HepG2 (cell line): ENCODE measurements at regions not wholly inside any gene's neighbourhood (a gene's known extent, or its start where the extent isn't known, plus 50 kb on each side); places are given as distances from the start of the nearest gene placed in this dataset.

Source experiments
- ATAC-seq: fragments of 200-7000 bp; cut with Tn5 transposase; 3 replicates; pipeline ENCODE4 v1.9.1; 2020; ENCODE audit warnings: mild to moderate bottlenecking, moderate library complexity
- BruUV-seq: library from RNA; stranded (reverse); fragments of 400-500 nt; replicated peaks from 2 replicates; lab custom pipeline; 2021; lab: Mats Ljungman, UMichigan
- CTCF ChIA-PET: fragments of 300-600 bp; formaldehyde crosslinking; extraction: SDS; loops from one replicate; lab custom pipeline; 2021; ENCODE audit warnings: low total read pairs, inconsistent platforms, low intra/inter-chr PET ratio; lab: Yijun Ruan, JAX
- POLR2A ChIA-PET: fragments of 350-600 bp; sonication (Branson Sonifier 250); formaldehyde crosslinking; loops from one replicate; lab custom pipeline; 2020; ENCODE audit warnings: antibody characterized with exemption, inconsistent platforms; lab: Yijun Ruan, JAX
- DNase-seq: peaks from one replicate; pipeline ENCODE4 v3.0.0-alpha.2; 2015; ENCODE audit warnings: low spot score
- FAIRE-seq: peaks from 3 replicates; lab custom pipeline; 2011; peaks lifted over from hg19 to GRCh38; lab: Jason Lieb, UNC
- H2AFZ ChIP-seq: one replicate; pipeline ENCODE4 v1.6.1; 2011; ENCODE audit warnings: low read length, inconsistent platforms
- H3K27ac ChIP-seq: fragments of 300-600 bp; 3 replicates; pipeline ENCODE4 v1.8.0; 2011; ENCODE audit warnings: mixed run types, mild to moderate bottlenecking, mixed read lengths, low read length, inconsistent platforms; ENCODE audit not compliant: insufficient read depth; ENCODE audit errors: extremely low read length
- H3K27me3 ChIP-seq, 2 experiments: fragments of 200-600 bp in 1 of 2; 2 replicates in 1 of 2; 3 replicates in 1 of 2; pipeline versions ENCODE4 v1.6.0 to v1.8.0; 2011; ENCODE audit warnings: low read length in 2 of 2, mild to moderate bottlenecking in 2 of 2, moderate library complexity in 2 of 2, inconsistent platforms in 1 of 2; ENCODE audit not compliant: insufficient read depth in 2 of 2, control insufficient read depth in 1 of 2
- H3K36me3 ChIP-seq, 2 experiments: fragments of 200-600 bp in 1 of 2; replicated peaks in 1 of 2; 2 replicates in 1 of 2; 3 replicates in 1 of 2; pipeline versions ENCODE4 v1.5.1 to v1.8.0; 2011; ENCODE audit warnings: low read length in 2 of 2, inconsistent platforms in 1 of 2; ENCODE audit not compliant: insufficient read depth in 2 of 2, control insufficient read depth in 1 of 2
- H3K4me1 ChIP-seq: 2 replicates; pipeline ENCODE4 v1.5.1; 2012; ENCODE audit warnings: low read length, inconsistent platforms; ENCODE audit not compliant: insufficient read depth
- H3K4me2 ChIP-seq: 2 replicates; pipeline ENCODE4 v1.6.0; 2011; ENCODE audit warnings: low read depth, low read length, inconsistent platforms
- H3K4me3 ChIP-seq, 3 experiments: fragments of 200-600 bp in 1 of 3; sonication (generic), shearing (Covaris generic) in 1 of 3; replicated peaks in 1 of 3; 2 replicates each; pipeline ENCODE4 v1.5.1; 2011 to 2016; ENCODE audit warnings: low read length in 3 of 3, inconsistent platforms in 2 of 3, low read depth in 2 of 3, mild to moderate bottlenecking in 2 of 3, control low read depth in 1 of 3, mixed read lengths in 1 of 3; ENCODE audit not compliant: insufficient read depth in 1 of 3
- H3K79me2 ChIP-seq: one replicate; pipeline ENCODE4 v1.6.1; 2011; ENCODE audit warnings: low read length, inconsistent platforms; ENCODE audit not compliant: insufficient read depth
- H3K9ac ChIP-seq: 2 replicates; pipeline ENCODE4 v1.6.0; 2011; ENCODE audit warnings: mild to moderate bottlenecking, low read depth, low read length, inconsistent platforms; ENCODE audit not compliant: insufficient read depth
- H3K9me3 ChIP-seq: 2 replicates; pipeline ENCODE4 v1.5.1; 2012; ENCODE audit warnings: mild to moderate bottlenecking, low read length
- H4K20me1 ChIP-seq: 2 replicates; pipeline ENCODE4 v1.6.0; 2011; ENCODE audit warnings: inconsistent platforms, mild to moderate bottlenecking, low read length, moderate library complexity; ENCODE audit not compliant: insufficient read depth
- ARNTL ChIP-seq: sonication (generic); formaldehyde crosslinking; IDR thresholded peaks from 2 replicates; pipeline ENCODE4 v1.4.0; 2020; ENCODE audit warnings: mild to moderate bottlenecking, missing genetic modification reagents
- CC2D1A ChIP-seq: sonication (generic); formaldehyde crosslinking; IDR thresholded peaks from 2 replicates; pipeline ENCODE4 v1.8.1; 2023; ENCODE audit warnings: mild to moderate bottlenecking, missing genetic modification reagents
- FOSL1 ChIP-seq: sonication (generic); formaldehyde crosslinking; IDR thresholded peaks from 2 replicates; pipeline ENCODE4 v1.9.0; 2021; ENCODE audit warnings: missing genetic modification reagents, borderline replicate concordance
- U2AF1 ChIP-seq: fragments of 200-400 bp; formaldehyde crosslinking; optimal IDR thresholded peaks from 2 replicates; pipeline ENCODE3; 2017; ENCODE audit warnings: mild to moderate bottlenecking, low read depth, low read length
- ZKSCAN8 ChIP-seq: IDR thresholded peaks from 2 replicates; pipeline ENCODE4 v1.6.1; 2016; ENCODE audit warnings: borderline replicate concordance, missing genetic modification reagents, missing compliant biosample characterization
- ZNF672 ChIP-seq: sonication (generic); formaldehyde crosslinking; IDR thresholded peaks from 2 replicates; pipeline ENCODE4 v1.8.1; 2022; ENCODE audit warnings: missing genetic modification reagents
- ZNF7 ChIP-seq: IDR thresholded peaks from 2 replicates; pipeline ENCODE4 v1.6.1; 2016; ENCODE audit warnings: missing biosample characterization, missing genetic modification reagents
- WGBS: methylation state at CpG from one replicate; pipeline ENCODE4 v1.1.6; 2017; ENCODE audit warnings: low lambda C conversion rate; 5-methylcytosine and 5-hydroxymethylcytosine counted together
- in situ Hi-C: cut with HindIII; loops from 2 replicates; pipeline ENCODE4 v1.10.0; 2017; ENCODE audit warnings: low pct_unique_long_range_greater_than_20kb; ENCODE audit not compliant: extremely low pct_ligation_motif_present
- intact Hi-C: fragments of 100-400 bp; cut with micrococcal nuclease; formaldehyde crosslinking; loops from one replicate; pipeline ENCODE4 v1.10.0; 2022; ENCODE audit not compliant: unreplicated experiment
- TF ChIP-seq, protein P1 (sequence below): sonication (generic); formaldehyde crosslinking; IDR thresholded peaks from 2 replicates; pipeline ENCODE4 v1.4.0; 2020; ENCODE audit warnings: missing genetic modification reagents
- TF ChIP-seq, protein P2 (sequence below): sonication (generic); formaldehyde crosslinking; IDR thresholded peaks from 2 replicates; pipeline ENCODE4 v1.4.0; 2020; ENCODE audit warnings: missing genetic modification reagents, borderline replicate concordance
- TF ChIP-seq, protein P3 (sequence below): sonication (generic); formaldehyde crosslinking; IDR thresholded peaks from 2 replicates; pipeline ENCODE4 v1.5.0; 2020; ENCODE audit warnings: mild to moderate bottlenecking, missing genetic modification reagents
- TF ChIP-seq, protein P4 (sequence below): IDR thresholded peaks from 2 replicates; pipeline ENCODE4 v1.6.1; 2016
- TF ChIP-seq, protein P5 (sequence below): sonication (generic); formaldehyde crosslinking; IDR thresholded peaks from 2 replicates; pipeline ENCODE4 v1.9.0; 2021; ENCODE audit warnings: missing genetic modification reagents, mild to moderate bottlenecking, borderline replicate concordance

DNA sequence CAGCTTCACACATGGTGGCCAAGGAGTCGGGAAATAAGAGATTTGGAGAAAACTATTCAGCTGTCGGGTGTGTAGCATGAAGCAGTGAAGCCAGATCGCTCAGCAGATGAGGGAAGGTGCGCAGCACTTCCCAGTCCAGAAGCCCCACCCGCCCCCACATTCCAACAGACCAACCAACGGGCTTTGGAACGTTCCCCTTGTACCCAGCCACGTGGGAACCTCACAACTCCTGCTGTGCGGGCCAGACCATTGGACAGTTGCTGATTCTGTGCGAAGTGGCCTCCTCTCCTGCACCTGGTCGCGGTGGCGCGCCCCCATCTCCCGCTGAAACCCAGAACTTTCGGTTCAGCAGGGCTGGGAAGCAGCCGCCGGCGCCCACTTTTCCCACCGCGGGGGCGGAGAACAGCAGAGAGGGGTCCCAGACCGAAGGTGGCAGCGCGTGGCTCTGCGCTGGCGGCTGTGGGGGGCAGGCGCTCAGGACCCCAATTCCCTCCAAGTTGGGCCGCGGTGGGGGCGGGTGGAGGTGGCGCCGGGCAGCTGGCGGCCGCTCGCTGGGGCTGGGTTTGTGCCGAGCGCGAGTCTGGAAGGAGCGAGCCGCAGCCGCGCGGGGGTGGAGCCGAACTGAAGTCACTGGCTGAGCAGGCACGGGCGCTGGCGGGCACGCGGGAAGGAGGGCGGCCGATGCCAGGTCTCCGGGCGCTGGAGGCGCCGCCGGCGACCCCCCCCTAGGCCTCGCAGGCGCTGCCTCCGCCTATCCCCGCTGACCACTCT lies 1301.5 kb upstream of the SORCS1 start:
- Histone ChIP-seq H3K9me3 (peaks cover 43% of the 10 kb centered on the region), H3K9ac (no peak overlapping the region), H3K4me2 (no peak overlapping the region), H3K27me3 (no peaks in the 10 kb centered on the region), H3K27ac (no peak overlapping the region), H4K20me1 (no peaks in the 10 kb centered on the region), H3K4me1 (no peaks in the 10 kb centered on the region), H3K79me2 (no peaks in the 10 kb centered on the region), H2AFZ (no peak overlapping the region), H3K4me3 (no peak overlapping the region), H3K36me3 (no peaks in the 10 kb centered on the region)
- no peak for FAIRE-seq
- WGBS = 45% methylated on average over 6 of the region's 62 CpGs
- intact Hi-C loops (no loop called here), in situ Hi-C loops (no loop called here)
- CTCF ChIA-PET = no interaction called here
- TF ChIP-seq CC2D1A (CRISPR knock-in tag) = no peak
- TF ChIP-seq, protein P1, sequence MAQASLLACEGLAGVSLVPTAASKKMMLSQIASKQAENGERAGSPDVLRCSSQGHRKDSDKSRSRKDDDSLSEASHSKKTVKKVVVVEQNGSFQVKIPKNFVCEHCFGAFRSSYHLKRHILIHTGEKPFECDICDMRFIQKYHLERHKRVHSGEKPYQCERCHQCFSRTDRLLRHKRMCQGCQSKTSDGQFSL = no peak
- no peak for TF ChIP-seq ARNTL (CRISPR knock-in tag)
- TF ChIP-seq, protein P2, sequence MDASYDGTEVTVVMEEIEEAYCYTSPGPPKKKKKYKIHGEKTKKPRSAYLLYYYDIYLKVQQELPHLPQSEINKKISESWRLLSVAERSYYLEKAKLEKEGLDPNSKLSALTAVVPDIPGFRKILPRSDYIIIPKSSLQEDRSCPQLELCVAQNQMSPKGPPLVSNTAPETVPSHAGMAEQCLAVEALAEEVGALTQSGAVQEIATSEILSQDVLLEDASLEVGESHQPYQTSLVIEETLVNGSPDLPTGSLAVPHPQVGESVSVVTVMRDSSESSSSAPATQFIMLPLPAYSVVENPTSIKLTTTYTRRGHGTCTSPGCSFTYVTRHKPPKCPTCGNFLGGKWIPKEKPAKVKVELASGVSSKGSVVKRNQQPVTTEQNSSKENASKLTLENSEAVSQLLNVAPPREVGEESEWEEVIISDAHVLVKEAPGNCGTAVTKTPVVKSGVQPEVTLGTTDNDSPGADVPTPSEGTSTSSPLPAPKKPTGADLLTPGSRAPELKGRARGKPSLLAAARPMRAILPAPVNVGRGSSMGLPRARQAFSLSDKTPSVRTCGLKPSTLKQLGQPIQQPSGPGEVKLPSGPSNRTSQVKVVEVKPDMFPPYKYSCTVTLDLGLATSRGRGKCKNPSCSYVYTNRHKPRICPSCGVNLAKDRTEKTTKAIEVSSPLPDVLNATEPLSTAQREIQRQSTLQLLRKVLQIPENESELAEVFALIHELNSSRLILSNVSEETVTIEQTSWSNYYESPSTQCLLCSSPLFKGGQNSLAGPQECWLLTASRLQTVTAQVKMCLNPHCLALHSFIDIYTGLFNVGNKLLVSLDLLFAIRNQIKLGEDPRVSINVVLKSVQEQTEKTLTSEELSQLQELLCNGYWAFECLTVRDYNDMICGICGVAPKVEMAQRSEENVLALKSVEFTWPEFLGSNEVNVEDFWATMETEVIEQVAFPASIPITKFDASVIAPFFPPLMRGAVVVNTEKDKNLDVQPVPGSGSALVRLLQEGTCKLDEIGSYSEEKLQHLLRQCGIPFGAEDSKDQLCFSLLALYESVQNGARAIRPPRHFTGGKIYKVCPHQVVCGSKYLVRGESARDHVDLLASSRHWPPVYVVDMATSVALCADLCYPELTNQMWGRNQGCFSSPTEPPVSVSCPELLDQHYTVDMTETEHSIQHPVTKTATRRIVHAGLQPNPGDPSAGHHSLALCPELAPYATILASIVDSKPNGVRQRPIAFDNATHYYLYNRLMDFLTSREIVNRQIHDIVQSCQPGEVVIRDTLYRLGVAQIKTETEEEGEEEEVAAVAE = no peak
- TF ChIP-seq FOSL1 (CRISPR knock-in tag) = no peak
- no peak for TF ChIP-seq ZKSCAN8 (CRISPR knock-in tag)
- TF ChIP-seq, protein P3, sequence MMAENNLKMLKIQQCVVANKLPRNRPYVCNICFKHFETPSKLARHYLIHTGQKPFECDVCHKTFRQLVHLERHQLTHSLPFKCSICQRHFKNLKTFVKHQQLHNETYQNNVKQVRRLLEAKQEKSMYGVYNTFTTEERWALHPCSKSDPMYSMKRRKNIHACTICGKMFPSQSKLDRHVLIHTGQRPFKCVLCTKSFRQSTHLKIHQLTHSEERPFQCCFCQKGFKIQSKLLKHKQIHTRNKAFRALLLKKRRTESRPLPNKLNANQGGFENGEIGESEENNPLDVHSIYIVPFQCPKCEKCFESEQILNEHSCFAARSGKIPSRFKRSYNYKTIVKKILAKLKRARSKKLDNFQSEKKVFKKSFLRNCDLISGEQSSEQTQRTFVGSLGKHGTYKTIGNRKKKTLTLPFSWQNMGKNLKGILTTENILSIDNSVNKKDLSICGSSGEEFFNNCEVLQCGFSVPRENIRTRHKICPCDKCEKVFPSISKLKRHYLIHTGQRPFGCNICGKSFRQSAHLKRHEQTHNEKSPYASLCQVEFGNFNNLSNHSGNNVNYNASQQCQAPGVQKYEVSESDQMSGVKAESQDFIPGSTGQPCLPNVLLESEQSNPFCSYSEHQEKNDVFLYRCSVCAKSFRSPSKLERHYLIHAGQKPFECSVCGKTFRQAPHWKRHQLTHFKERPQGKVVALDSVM (CRISPR knock-in tag) = no peak
- TF ChIP-seq ZNF7 (CRISPR knock-in tag) = no peak
- TF ChIP-seq, protein P4, sequence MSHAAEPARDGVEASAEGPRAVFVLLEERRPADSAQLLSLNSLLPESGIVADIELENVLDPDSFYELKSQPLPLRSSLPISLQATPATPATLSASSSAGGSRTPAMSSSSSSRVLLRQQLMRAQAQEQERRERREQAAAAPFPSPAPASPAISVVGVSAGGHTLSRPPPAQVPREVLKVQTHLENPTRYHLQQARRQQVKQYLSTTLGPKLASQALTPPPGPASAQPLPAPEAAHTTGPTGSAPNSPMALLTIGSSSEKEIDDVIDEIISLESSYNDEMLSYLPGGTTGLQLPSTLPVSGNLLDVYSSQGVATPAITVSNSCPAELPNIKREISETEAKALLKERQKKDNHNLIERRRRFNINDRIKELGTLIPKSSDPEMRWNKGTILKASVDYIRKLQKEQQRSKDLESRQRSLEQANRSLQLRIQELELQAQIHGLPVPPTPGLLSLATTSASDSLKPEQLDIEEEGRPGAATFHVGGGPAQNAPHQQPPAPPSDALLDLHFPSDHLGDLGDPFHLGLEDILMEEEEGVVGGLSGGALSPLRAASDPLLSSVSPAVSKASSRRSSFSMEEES (CRISPR knock-in tag) = no peak
- TF ChIP-seq ZNF672 = no peak
- TF ChIP-seq, protein P5, sequence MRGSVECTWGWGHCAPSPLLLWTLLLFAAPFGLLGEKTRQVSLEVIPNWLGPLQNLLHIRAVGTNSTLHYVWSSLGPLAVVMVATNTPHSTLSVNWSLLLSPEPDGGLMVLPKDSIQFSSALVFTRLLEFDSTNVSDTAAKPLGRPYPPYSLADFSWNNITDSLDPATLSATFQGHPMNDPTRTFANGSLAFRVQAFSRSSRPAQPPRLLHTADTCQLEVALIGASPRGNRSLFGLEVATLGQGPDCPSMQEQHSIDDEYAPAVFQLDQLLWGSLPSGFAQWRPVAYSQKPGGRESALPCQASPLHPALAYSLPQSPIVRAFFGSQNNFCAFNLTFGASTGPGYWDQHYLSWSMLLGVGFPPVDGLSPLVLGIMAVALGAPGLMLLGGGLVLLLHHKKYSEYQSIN (CRISPR knock-in tag) = no peak
- TF ChIP-seq U2AF1 = no peak
- no peak for ATAC-seq
- POLR2A ChIA-PET = no interaction called here
- BruUV-seq = no TSS peak
- no peak for DNase-seq
